GM18520 (cell line): ENCODE measurements at regions not wholly inside any gene's neighbourhood (a gene's known extent, or its start where the extent isn't known, plus 50 kb on each side); places are given as distances from the start of the nearest gene placed in this dataset.
"Not testable (repeated sequence)": the region's sequence is repeated elsewhere in the genome, so short reads cannot be mapped to it uniquely, and the experiment has no call there.

ENCODE experiments used
- ATAC-seq: cut with Tn5 transposase; IDR thresholded peaks from one replicate; pipeline ENCODE4 v1.9.1; 2021; ENCODE audit not compliant: unreplicated experiment

- ATAC-seq: no peak
Measured at GRCh38 chr11:82080160-82080559, 653.5 kb downstream of the FAM181B start.

- ATAC-seq: no peak
Measured at GRCh38 chr11:82076126-82076525, 657.5 kb downstream of the FAM181B start.

DNA sequence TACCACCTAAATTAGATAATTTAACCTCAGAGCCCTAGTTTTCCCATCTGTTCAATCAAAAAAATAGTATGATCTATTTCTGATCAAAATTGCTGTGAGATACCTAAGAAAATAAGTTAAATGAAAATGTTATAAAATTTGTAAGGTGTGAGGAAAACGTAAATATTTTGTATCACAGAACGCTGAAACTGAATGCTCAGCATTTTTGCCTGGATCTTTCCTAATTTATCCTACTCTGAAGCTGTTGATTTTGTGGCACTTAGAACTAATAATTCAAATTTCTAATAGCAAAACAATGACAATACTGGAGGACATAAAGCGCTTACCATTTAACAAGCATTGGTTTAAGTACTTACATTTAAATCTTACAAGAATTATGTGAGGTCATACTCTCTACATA lies 674.2 kb downstream of the FAM181B start:
- ATAC-seq: no peak

DNA sequence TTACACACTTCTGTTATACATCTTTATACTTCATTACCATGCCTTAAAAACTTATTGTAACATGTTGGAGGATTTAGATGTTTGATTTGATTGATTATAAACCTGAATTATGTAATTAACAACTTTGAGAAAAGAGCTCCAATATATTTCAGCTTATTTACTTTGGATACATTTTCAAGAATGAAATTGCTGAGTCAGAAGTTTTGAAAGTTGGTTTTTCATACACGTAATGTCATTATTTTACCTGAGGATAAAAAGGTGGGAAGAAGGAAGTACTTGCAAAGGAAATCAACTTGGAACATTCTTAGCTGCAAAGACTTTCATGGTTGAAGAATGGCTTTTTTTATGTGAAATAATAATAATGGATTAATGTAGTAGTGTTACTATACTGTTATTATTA lies 677.2 kb downstream of the FAM181B start:
- no peak for ATAC-seq

- no peak for ATAC-seq
Measured at GRCh38 chr11:82049199-82049598, 684.5 kb downstream of the FAM181B start.

DNA sequence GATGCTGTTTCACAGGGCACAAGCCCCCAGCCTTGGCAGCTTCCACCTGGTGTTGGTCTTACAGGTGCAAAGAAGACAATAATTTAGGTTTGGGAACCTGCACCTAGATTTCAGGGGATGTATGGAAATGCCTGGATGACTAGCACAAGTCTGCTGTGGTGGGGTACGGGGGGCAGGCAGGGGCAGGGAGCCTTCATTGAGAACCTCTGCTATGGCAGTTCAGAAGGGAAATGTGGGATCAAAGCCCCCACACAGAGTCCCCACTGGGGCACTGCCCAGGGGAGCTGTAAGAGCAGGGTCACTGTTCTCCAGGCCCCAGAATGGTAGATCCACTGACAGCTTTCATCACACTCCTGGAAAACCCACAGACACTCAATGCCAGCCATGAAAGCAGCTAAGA lies 686.5 kb downstream of the FAM181B start:
- no peak for ATAC-seq

- ATAC-seq: no peak
Measured at GRCh38 chr11:82046778-82047177, 686.9 kb downstream of the FAM181B start.

DNA sequence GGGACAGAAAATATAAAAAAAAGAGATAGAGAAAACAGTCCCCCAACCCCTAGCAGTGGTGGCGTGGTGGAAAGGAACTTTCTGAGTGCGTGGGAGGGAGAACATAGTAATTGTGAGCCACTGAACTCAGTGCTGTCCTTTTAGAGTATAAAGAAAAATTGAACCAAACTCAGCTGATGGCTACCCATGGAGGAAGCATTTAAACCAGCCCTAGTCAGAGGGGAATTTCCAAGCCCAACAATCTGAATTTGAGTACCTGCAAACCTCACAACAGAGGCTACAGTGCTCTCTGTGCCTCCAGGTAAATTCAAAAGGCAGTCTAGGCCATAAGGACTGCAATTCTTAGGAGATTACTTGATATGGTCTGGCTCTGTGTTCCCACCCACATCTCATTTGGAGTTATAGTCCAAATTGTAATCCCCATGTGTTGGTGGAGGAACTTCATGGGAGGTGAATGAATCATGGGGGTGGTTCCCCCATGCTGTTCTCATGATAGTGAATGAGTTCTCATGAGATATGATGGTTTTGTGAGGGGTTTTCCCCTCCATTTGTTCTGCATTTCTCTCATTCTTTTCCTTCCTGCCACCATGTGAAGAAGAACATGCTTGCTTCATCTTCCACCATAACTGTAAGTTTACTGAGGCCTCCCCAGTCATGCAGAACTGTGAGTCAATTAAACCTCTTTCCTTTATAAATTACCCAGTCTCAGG lies 687.8 kb downstream of the FAM181B start:
- ATAC-seq: no peak

DNA sequence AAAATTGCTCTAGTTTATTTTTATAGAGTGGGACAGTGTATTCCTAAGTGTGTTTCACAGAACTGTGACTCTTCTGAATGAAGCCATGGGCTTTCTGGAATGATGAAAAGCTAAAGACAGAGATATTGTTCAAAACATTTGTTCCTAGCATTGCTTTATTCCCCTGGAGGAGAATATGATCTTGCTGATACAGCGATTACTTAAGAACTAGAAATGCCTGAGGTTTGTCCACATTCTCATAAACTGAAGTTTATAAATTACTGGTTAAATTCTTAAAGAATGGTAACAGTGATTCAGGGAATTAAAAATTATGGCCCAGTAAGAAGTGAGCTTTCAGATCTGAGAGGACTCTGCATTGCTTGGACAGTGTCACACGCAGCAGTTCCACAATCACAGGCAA lies 690.3 kb downstream of the FAM181B start:
- ATAC-seq: no peak

DNA sequence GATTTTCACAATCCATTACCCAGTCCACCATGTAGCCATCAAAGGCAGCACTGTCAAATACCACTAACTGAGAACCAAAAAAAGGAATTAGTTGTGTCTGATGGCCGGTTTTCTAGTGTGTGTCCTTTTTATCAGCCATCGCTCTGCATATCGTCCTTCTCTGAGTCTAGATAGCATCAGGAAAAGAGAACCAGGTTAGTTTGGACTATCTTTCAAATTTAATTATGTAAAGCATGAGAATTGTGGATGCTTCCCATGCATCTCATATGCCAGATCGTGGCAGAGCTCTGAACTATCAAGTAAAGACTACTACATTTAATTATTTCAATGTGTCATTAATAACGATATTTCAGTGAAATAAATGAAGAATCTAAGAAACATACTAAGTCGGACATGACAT lies 691.9 kb downstream of the FAM181B start:
- ATAC-seq: no peak

- ATAC-seq: no peak
Measured at GRCh38 chr11:82038154-82038553, 695.5 kb downstream of the FAM181B start.

DNA sequence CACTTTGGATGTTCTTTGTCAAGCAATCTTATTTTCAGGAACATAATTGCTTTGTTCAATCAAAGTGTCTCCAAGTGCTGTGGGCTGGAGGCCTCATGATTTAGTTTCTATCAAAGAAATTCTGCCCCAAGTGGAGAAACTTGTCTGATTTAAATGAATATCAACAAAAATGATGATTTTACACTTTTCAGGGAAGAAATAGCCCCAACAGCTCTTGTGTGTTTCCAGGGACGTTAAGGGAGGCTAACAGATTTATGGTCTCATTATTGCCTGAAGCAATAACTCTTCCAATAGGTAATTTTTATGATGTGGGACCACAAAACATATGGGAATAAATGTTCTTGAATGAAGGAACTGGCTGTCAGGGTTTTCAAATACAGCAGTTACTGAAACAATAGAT lies 699.1 kb downstream of the FAM181B start:
- ATAC-seq: no peak

- not testable (repeated sequence) for ATAC-seq
Measured at GRCh38 chr11:82027335-82027734, 706.3 kb downstream of the FAM181B start.

DNA sequence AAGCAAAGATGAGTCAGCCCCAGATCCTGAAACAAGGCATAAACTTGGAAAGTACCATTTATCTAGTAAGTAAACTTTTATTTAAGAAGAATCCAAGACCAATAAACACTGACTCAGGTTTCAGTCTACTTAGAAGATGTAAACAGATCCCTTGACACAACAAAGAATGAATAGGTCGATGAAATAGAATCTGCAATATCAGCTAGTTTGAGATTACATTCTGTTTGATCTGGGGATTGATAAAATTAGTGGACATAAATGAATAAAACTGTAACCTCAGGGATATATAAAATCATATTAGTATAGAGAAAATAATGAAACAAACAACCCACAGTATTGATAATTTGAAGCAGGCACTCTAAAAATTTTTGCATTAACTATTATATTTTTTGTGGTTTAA lies 708.9 kb downstream of the FAM181B start:
- ATAC-seq: no peak

GRCh38 chr11:82012276-82012675 lies 721.4 kb downstream of the FAM181B start:
- ATAC-seq: no peak

DNA sequence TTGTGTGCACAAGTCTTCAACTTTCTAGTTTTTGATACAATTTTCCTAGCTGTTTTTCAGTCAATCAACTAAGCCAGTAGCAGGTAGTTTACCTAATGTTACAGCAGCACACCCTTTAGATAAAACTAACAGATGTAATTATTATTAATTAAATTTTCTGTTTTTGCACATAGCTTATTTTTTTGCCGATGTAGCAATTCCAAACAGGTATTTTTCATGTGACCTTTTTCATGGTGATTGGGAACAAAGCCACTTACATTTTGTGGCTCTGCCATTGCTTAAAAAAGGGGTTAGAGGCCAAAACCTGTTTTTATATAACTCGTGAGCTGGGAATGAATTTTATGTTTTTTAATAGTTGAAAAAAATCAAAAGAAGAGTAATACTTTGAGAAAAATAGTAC lies 724.5 kb downstream of the FAM181B start:
- ATAC-seq: no peak

DNA sequence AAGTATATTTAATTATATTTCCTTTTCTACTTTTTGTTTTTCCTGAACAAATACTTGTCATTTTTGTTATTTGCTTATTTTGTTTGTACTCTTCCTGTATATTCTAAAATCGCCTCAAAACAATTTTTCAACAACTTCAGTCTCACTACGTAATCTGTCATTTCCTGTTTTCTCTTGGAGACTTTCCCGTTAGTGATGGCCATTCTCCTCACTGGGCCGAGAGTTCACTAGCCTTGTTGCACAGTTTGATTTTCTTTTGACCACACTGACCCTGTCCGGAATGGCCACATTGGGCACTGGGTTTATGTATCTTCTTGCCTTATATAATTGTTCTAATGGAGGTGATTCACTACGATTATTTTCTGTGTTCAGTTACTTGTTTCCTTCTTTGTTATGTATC lies 726.1 kb downstream of the FAM181B start:
- ATAC-seq: no peak

GRCh38 chr11:82004537-82005213 lies 729.0 kb downstream of the FAM181B start:
- no peak for ATAC-seq

DNA sequence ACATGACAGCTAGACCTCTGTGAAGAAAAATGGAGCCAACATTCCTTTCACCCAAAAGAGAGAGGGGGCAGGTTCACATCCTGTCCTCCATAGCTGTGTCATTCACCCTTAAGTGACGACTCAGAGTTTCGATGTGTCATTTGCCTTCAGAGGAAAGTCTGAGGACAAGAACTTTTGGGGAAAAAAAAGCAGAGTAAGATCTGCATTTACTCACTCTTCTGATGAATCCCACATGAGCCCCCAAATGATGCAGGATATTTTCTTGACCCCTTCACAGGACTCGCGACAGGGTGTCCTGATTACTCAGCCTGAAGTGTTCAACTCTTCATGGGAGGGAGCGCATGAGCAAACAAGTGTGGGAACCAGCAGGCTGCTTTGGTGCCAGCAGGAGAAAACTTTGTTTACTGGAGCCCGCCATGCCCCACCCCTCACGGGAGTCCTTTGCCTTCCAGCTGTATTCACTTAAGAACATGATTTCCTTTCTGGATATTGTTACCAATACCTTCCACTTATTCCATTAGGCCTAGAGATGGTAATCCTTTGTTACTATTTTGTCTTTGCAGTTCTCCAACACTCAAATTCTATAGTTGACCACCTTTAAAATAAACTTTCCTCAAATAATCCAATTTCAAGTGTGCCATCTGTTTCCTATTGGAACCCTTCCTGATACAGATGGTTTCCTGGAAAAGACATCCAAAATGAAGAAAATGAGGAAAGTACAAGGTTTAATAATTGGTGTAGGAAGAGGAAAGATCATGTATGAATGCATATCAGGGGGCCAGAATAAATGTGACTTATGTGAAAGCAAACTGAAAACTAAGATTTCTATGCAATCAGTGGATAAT lies 729.8 kb downstream of the FAM181B start:
- ATAC-seq: no peak

- ATAC-seq: no peak
Measured at GRCh38 chr11:82003024-82003423, 730.6 kb downstream of the FAM181B start.

GRCh38 chr11:81995889-81996288 lies 737.8 kb downstream of the FAM181B start:
- no peak for ATAC-seq

DNA sequence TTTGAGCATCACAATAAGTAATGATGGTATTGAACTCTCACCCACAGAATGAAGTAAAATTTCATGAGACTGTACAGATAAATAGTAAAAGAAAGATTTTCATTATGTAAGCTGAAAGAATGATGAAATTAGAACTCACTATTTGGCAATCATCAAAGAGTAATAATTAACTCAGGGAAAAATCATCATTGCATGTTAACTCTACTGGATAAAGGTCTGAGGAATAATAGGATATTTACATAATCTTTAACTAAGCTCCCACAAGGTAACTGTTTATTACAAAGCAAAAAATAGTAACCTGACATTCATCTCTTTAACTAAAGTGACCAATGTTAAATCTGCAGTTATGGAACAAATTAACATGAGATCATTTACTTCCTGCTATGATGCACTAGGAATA lies 739.9 kb downstream of the FAM181B start:
- ATAC-seq: no peak
